ENCODE measurements at regions not wholly inside any gene's neighbourhood (a gene's known extent, or its start where the extent isn't known, plus 50 kb on each side); places are given as distances from the start of the nearest gene placed in this dataset.
A peak's percentile ranks its signal among the peaks of the same experiment; 100 is the strongest.
"Not testable (repeated sequence)": the region's sequence is repeated elsewhere in the genome, so short reads cannot be mapped to it uniquely, and the experiment has no call there.

GRCh38 chr5:98190344-98190743 lies 583.1 kb upstream of the RGMB start:
- DNase-seq, H3K27me3 ChIP-seq, H3K9me3 ChIP-seq, H3K4me3 ChIP-seq, H3K36me3 ChIP-seq: not testable (repeated sequence)

- Histone ChIP-seq H3K4me3 (no peak overlapping the region), H3K36me3 (no peaks in the 10 kb centered on the region), H3K27me3 (no peaks in the 10 kb centered on the region), H3K9me3 (no peaks in the 10 kb centered on the region)
- DNase-seq = no peak
Observed at GRCh38 chr5:98193921-98194760, 579.3 kb upstream of the RGMB start.

- Histone ChIP-seq H3K36me3 (no peaks in the 10 kb centered on the region), H3K9me3 (no peaks in the 10 kb centered on the region), H3K4me3 (no peak overlapping the region), H3K27me3 (no peaks in the 10 kb centered on the region)
- no peak for DNase-seq
Observed at GRCh38 chr5:98200726-98201541, 572.5 kb upstream of the RGMB start.

GRCh38 chr5:98204798-98205197 lies 568.7 kb upstream of the RGMB start:
- Histone ChIP-seq H3K27me3 (no peaks in the 10 kb centered on the region), H3K36me3 (no peaks in the 10 kb centered on the region), H3K9me3 (no peaks in the 10 kb centered on the region), H3K4me3 (no peak overlapping the region)
- no peak for DNase-seq

GRCh38 chr5:98205691-98206461 lies 567.6 kb upstream of the RGMB start:
- no peaks in the 10 kb centered on the region for H3K36me3 ChIP-seq
- H3K27me3 ChIP-seq = no peaks in the 10 kb centered on the region
- no peak for DNase-seq

GRCh38 chr5:98206566-98206965 lies 566.9 kb upstream of the RGMB start:
- Histone ChIP-seq H3K36me3 (no peaks in the 10 kb centered on the region), H3K4me3 (no peak overlapping the region), H3K9me3 (no peaks in the 10 kb centered on the region), H3K27me3 (no peaks in the 10 kb centered on the region)
- no peak for DNase-seq

More at GRCh38 chr5:98205691-98206461, 567.6 kb upstream of the RGMB start:
- Histone ChIP-seq H3K4me3 (no peak overlapping the region), H3K9me3 (no peaks in the 10 kb centered on the region)

GRCh38 chr5:98209418-98209817 lies 564.0 kb upstream of the RGMB start:
- H3K4me3 ChIP-seq = no peak overlapping the region
- no peak for DNase-seq
- H3K9me3 ChIP-seq = no peaks in the 10 kb centered on the region
- H3K36me3 ChIP-seq = no peaks in the 10 kb centered on the region
- H3K27me3 ChIP-seq = no peaks in the 10 kb centered on the region

GRCh38 chr5:98214240-98215051 lies 559.0 kb upstream of the RGMB start:
- DNase-seq = peak; percentile 91
- Histone ChIP-seq H3K36me3 (no peaks in the 10 kb centered on the region), H3K4me3 (no peak overlapping the region)

GRCh38 chr5:98217138-98217537 lies 556.3 kb upstream of the RGMB start:
- H3K4me3 ChIP-seq = no peak overlapping the region
- no peaks in the 10 kb centered on the region for H3K36me3 ChIP-seq
- no peaks in the 10 kb centered on the region for H3K9me3 ChIP-seq
- DNase-seq = no peak
- no peaks in the 10 kb centered on the region for H3K27me3 ChIP-seq

More at GRCh38 chr5:98214240-98215051, 559.0 kb upstream of the RGMB start:
- Histone ChIP-seq H3K27me3 (no peaks in the 10 kb centered on the region), H3K9me3 (no peaks in the 10 kb centered on the region)

GRCh38 chr5:98218838-98219237 lies 554.6 kb upstream of the RGMB start:
- no peak overlapping the region for H3K4me3 ChIP-seq
- no peaks in the 10 kb centered on the region for H3K27me3 ChIP-seq
- 0 out of 2 replicates have a peak, but pooled peaks cover 3% of the 10 kb centered on the region for H3K9me3 ChIP-seq
- no peaks in the 10 kb centered on the region for H3K36me3 ChIP-seq
- DNase-seq = no peak

- no peak for DNase-seq
- Histone ChIP-seq H3K27me3 (no peaks in the 10 kb centered on the region), H3K4me3 (no peak overlapping the region), H3K9me3 (peaks cover 13% of the 10 kb centered on the region), H3K36me3 (no peaks in the 10 kb centered on the region)
Observed at GRCh38 chr5:98227489-98227888, 546.0 kb upstream of the RGMB start.

GRCh38 chr5:98231089-98231488 lies 542.4 kb upstream of the RGMB start:
- Histone ChIP-seq H3K36me3 (no peaks in the 10 kb centered on the region), H3K9me3 (peaks cover 13% of the 10 kb centered on the region), H3K4me3 (no peak overlapping the region), H3K27me3 (no peaks in the 10 kb centered on the region)
- no peak for DNase-seq

GRCh38 chr5:98237794-98238193 lies 535.7 kb upstream of the RGMB start:
- H3K9me3 ChIP-seq, DNase-seq, H3K4me3 ChIP-seq, H3K36me3 ChIP-seq, H3K27me3 ChIP-seq: not testable (repeated sequence)

- H3K27me3 ChIP-seq = no peaks in the 10 kb centered on the region
- H3K4me3 ChIP-seq = no peak overlapping the region
- H3K9me3 ChIP-seq = peaks cover 5% of the 10 kb centered on the region; the same call in 1 of the 2 replicates
- DNase-seq = no peak
- no peaks in the 10 kb centered on the region for H3K36me3 ChIP-seq
Observed at GRCh38 chr5:98243972-98244371, 529.5 kb upstream of the RGMB start.

- no peak for DNase-seq
- H3K36me3 ChIP-seq = no peaks in the 10 kb centered on the region
Observed at GRCh38 chr5:98248949-98249348, 524.5 kb upstream of the RGMB start.

GRCh38 chr5:98258939-98259338 lies 514.5 kb upstream of the RGMB start:
- H3K27me3 ChIP-seq = no peaks in the 10 kb centered on the region
- H3K36me3 ChIP-seq = no peaks in the 10 kb centered on the region
- no peak for DNase-seq
- H3K4me3 ChIP-seq = no peak overlapping the region
- H3K9me3 ChIP-seq = peaks cover 4% of the 10 kb centered on the region; the same call in 1 of the 2 replicates

More at GRCh38 chr5:98248949-98249348, 524.5 kb upstream of the RGMB start:
- Histone ChIP-seq H3K4me3 (no peak overlapping the region), H3K27me3 (no peaks in the 10 kb centered on the region), H3K9me3 (no peaks in the 10 kb centered on the region)

Measured in MG63 (cell line).